Spleen (tissue), 11 donors: ENCODE measurements at regions not wholly inside any gene's neighbourhood (a gene's known extent, or its start where the extent isn't known, plus 50 kb on each side); places are given as distances from the start of the nearest gene placed in this dataset.

Experiments
- DNase-seq: peaks from one replicate; pipeline ENCODE4 v3.0.0-alpha.2; 2020
- H3K27ac ChIP-seq, 8 donors: fragments of 200-600 bp; sonication (generic) in 7 of 8; 1 replicate in 4 of 8; 2 replicates in 4 of 8; pipeline versions ENCODE4 v1.5.0 to v1.8.0; 2016 to 2021; ENCODE audit warnings: inconsistent platforms in 4 of 8, mild to moderate bottlenecking in 4 of 8, moderate library complexity in 1 of 8
- H3K27me3 ChIP-seq, 7 donors: fragments of 200-600 bp; sonication (generic) in 6 of 7; replicated peaks in 1 of 7; 1 replicate in 4 of 7; 2 replicates in 3 of 7; pipeline versions ENCODE4 v1.5.0 to v1.8.0; 2016 to 2021; ENCODE audit warnings: inconsistent platforms in 3 of 7, mild to moderate bottlenecking in 1 of 7
- H3K36me3 ChIP-seq, 6 donors: fragments of 200-600 bp; sonication (generic) in 5 of 6; 1 replicate in 4 of 6; 2 replicates in 2 of 6; pipeline versions ENCODE4 v1.5.0 to v1.8.0; 2016 to 2021; ENCODE audit warnings: inconsistent platforms in 2 of 6
- H3K4me1 ChIP-seq, 6 donors: fragments of 200-600 bp; sonication (generic) in 5 of 6; 1 replicate in 3 of 6; 2 replicates in 3 of 6; pipeline versions ENCODE4 v1.5.0 to v1.8.0; 2016 to 2021; ENCODE audit warnings: inconsistent platforms in 3 of 6
- H3K4me3 ChIP-seq, 8 donors: fragments of 200-600 bp; sonication (generic) in 7 of 8; 1 replicate in 4 of 8; 2 replicates in 4 of 8; pipeline versions ENCODE4 v1.5.0 to v1.8.0; 2016 to 2021; ENCODE audit warnings: inconsistent platforms in 4 of 8, mild to moderate bottlenecking in 4 of 8, moderate library complexity in 2 of 8
- H3K9me3 ChIP-seq, 8 donors: fragments of 200-600 bp; sonication (generic) in 7 of 8; 1 replicate in 4 of 8; 2 replicates in 4 of 8; pipeline versions ENCODE4 v1.5.0 to v1.8.0; 2016 to 2021; ENCODE audit warnings: inconsistent platforms in 4 of 8
- POLR2A ChIP-seq, 3 donors: fragments of 450-650 bp; IDR thresholded peaks; one replicate each; pipeline ENCODE4 v1.5.1; 2017; ENCODE audit warnings: antibody characterized with exemption in 3 of 3, mild to moderate bottlenecking in 1 of 3
- POLR2AphosphoS5 ChIP-seq, 3 donors: sonication (generic); formaldehyde crosslinking; IDR thresholded peaks; one replicate each; pipeline ENCODE4 v1.5.1; 2017; ENCODE audit warnings: antibody characterized with exemption in 3 of 3
- WGBS, 5 donors: extraction: QIAGEN DNeasy Blood & Tissue Kit in 3 of 5; methylation state at CpG; one replicate each; pipeline versions ENCODE4 v1.1.5 to v1.1.7; 2013 to 2018; 5-methylcytosine and 5-hydroxymethylcytosine counted together
- intact Hi-C: fragments of 100-400 bp; cut with DNase I; formaldehyde crosslinking; loops from one replicate; pipeline ENCODE4 v1.15.0; 2023; ENCODE audit warnings: low total_unique reads
- TF ChIP-seq, protein P1 (sequence below), 11 experiments: fragments of 200-600 bp in 7 of 11; fragments of 450-650 bp in 4 of 11; sonication (generic) in 4 of 11; IDR thresholded peaks in 8 of 11; conservative IDR thresholded peaks in 3 of 11; 1 replicate in 7 of 11; 2 replicates in 4 of 11; pipeline versions ENCODE4 v1.4.0 to v1.8.0; 2016 to 2021; ENCODE audit warnings: antibody characterized with exemption in 11 of 11, inconsistent platforms in 4 of 11, mild to moderate bottlenecking in 1 of 11
- donor health status: healthy with polysubstance abuse.
- donor health status: DM: no; HTN: no; CAD: no; lungs with moderate emphysema.
- donor health status: DM: no; HTN: no; CAD: no.
- donor health status: Bipolar disorder and iron deficiency.
- donor health status: healthy.
- donor health status: DM: no; HTN: no; CAD: no.
- donor health status: DM: yes; HTN: yes; CAD: no.

DNA sequence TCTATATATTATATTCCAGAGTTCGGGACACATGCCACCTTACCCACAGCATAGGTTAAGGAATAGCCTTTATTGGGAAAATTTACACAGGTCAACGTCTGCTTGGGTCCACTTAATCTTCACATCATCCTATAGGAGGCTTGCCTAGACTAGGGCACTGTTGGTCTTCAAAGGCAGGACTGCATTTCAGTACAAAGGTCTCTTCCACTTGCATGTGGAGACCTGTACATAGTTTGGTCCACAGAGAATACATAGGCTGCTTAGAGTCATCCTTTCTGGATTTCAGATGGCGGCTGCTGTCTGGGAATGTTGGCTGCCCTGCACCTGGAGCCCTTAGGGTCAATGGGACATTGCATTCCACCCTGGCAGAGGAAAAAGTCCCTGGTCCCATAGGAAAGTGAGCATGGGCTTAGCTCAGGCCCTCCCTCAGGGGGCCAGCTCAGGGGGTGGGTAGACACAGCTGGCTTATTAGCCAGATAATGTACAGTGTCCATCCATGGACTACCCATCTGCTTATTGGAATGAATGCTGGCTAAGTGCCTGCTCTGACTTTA lies 75.3 kb upstream of the TGFBR2 start:
- WGBS, 5 donors: 90 to 97% (median 95%) methylated on average over 3 of the region's 3 CpGs
- Histone ChIP-seq H3K4me1 (no peaks in the 10 kb centered on the region), H3K4me3 (no peak overlapping the region), H3K27me3 (no peaks in the 10 kb centered on the region), H3K9me3 (no peaks in the 10 kb centered on the region), H3K36me3 (no peaks in the 10 kb centered on the region), H3K27ac (no peak overlapping the region)
- DNase-seq: no peak
- intact Hi-C loops: no loop called here
- TF ChIP-seq, protein P1, sequence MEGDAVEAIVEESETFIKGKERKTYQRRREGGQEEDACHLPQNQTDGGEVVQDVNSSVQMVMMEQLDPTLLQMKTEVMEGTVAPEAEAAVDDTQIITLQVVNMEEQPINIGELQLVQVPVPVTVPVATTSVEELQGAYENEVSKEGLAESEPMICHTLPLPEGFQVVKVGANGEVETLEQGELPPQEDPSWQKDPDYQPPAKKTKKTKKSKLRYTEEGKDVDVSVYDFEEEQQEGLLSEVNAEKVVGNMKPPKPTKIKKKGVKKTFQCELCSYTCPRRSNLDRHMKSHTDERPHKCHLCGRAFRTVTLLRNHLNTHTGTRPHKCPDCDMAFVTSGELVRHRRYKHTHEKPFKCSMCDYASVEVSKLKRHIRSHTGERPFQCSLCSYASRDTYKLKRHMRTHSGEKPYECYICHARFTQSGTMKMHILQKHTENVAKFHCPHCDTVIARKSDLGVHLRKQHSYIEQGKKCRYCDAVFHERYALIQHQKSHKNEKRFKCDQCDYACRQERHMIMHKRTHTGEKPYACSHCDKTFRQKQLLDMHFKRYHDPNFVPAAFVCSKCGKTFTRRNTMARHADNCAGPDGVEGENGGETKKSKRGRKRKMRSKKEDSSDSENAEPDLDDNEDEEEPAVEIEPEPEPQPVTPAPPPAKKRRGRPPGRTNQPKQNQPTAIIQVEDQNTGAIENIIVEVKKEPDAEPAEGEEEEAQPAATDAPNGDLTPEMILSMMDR (IDR thresholded peaks at IDR 0.05 in 8 of 11, conservative IDR thresholded peaks at IDR 0.05 in 3 of 11): no peak
- no peak for TF ChIP-seq POLR2AphosphoS5 (IDR thresholded peaks at IDR 0.05)

DNA sequence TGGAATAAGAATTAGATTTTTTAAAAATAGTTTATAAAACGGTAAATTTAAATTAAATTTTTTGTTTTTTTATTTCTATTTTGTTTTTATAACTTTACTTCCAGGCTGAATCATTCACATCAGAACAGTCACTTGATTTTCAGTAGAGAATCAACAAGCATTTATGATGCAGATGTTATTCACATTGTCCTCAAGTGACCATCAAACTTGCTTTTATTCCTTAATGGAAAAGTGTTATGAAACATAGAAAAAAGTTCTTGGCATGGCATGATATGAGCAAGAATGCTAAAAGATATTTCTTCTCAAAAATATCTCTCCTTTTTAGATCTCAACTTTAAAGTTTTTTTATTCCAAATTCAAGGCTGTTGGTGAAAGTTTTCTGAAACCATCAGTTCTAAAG lies 70.9 kb upstream of the TGFBR2 start:
- intact Hi-C loops: no loop called here

DNA sequence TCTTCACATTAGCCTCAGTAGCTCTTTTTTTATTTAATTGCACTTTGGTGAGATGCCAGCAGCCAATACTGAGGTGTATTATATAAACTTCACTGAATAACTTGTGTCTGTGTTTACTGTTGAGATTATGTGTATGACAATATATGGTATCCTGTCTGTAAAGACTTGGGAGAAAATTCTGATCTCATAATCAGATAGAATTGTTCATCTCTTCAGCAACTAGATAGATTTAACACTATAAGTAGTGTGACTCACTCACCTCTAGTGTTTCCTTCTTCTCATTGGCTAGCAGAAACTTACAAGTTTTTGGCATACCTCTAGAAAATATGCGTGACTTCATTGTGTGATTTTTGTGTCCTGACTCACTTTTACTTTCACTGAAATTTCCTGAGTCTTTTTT lies 67.6 kb upstream of the TGFBR2 start:
- no peak for DNase-seq
- Histone ChIP-seq H3K4me1 (no peaks in the 10 kb centered on the region), H3K27me3 (no peaks in the 10 kb centered on the region), H3K27ac (no peak overlapping the region), H3K4me3 (no peak overlapping the region), H3K9me3 (no peaks in the 10 kb centered on the region), H3K36me3 (no peaks in the 10 kb centered on the region)
- TF ChIP-seq, protein P1 (IDR thresholded peaks at IDR 0.05 in 8 of 11, conservative IDR thresholded peaks at IDR 0.05 in 3 of 11): no peak
- TF ChIP-seq POLR2AphosphoS5 (IDR thresholded peaks at IDR 0.05) (no peak), POLR2A (IDR thresholded peaks at IDR 0.05) (no peak)
- intact Hi-C loops: no loop called here
- WGBS, 5 donors: 83 to 91% (median 86%) methylated on average over 1 of the region's 1 CpG

More for the DNA sequence above, 70.9 kb upstream of the TGFBR2 start:
- WGBS, 5 donors: 84 to 93% (median 89%) methylated on average over 1 of the region's 1 CpG
- Histone ChIP-seq H3K36me3 (no peaks in the 10 kb centered on the region), H3K4me1 (no peaks in the 10 kb centered on the region), H3K9me3 (no peaks in the 10 kb centered on the region), H3K27ac (no peak overlapping the region), H3K4me3 (no peak overlapping the region), H3K27me3 (no peaks in the 10 kb centered on the region)
- DNase-seq: no peak
- TF ChIP-seq, protein P1 (IDR thresholded peaks at IDR 0.05 in 8 of 11, conservative IDR thresholded peaks at IDR 0.05 in 3 of 11): no peak
- TF ChIP-seq POLR2AphosphoS5 (IDR thresholded peaks at IDR 0.05) (no peak), POLR2A (IDR thresholded peaks at IDR 0.05) (no peak)

DNA sequence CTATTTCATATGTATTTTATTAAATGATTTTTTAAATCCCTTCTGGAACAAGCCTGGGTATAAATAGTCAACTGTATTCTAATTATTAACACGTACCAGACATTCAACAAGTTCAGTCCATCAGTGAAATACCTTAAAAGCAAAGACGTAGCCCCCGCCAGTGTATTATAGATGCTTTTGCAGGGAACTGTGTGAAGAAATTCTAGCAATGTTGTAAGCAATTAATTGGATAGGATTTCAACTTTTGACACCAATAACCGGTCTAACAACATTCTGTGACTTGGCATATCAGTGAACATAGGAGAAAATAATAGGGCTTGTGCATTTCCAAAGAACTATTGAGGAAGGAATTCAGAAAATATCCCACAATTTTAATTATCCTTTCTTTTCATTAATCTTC lies 67.2 kb upstream of the TGFBR2 start:
- no peak overlapping the region for H3K4me3 ChIP-seq
- intact Hi-C loops: no loop called here
- H3K27me3 ChIP-seq: no peaks in the 10 kb centered on the region
- no peak overlapping the region for H3K27ac ChIP-seq
- H3K36me3 ChIP-seq: no peaks in the 10 kb centered on the region
- TF ChIP-seq POLR2AphosphoS5 (IDR thresholded peaks at IDR 0.05) (no peak), POLR2A (IDR thresholded peaks at IDR 0.05) (no peak)
- TF ChIP-seq, protein P1 (IDR thresholded peaks at IDR 0.05 in 8 of 11, conservative IDR thresholded peaks at IDR 0.05 in 3 of 11): no peak
- no peaks in the 10 kb centered on the region for H3K4me1 ChIP-seq
- 93 to 96% (median 95%) methylated on average over 4 of the region's 4 CpGs for WGBS, 5 donors
- no peaks in the 10 kb centered on the region for H3K9me3 ChIP-seq
- DNase-seq: no peak
